GM12878 (cell line): ENCODE measurements at regions not wholly inside any gene's neighbourhood (a gene's known extent, or its start where the extent isn't known, plus 50 kb on each side); places are given as distances from the start of the nearest gene placed in this dataset.

Experiments used
- BCL3 ChIP-seq: IDR thresholded peaks from 2 replicates; pipeline ENCODE4 v1.6.1; 2011; ENCODE audit warnings: borderline replicate concordance, low read depth, mild to moderate bottlenecking, moderate library complexity, low read length; ENCODE audit not compliant: insufficient read depth, poor library complexity, severe bottlenecking
- BMI1 ChIP-seq: fragments of 450-650 bp; IDR thresholded peaks from 2 replicates; pipeline ENCODE4 v1.6.1; 2016; ENCODE audit warnings: mild to moderate bottlenecking, moderate library complexity, borderline replicate concordance
- CEBPB ChIP-seq, 2 experiments: fragments of 150-350 bp in 1 of 2; IDR thresholded peaks; 2 replicates each; pipeline ENCODE4 v1.6.1; 2012 to 2014; ENCODE audit warnings: low read depth in 2 of 2, low read length in 2 of 2, borderline replicate concordance in 1 of 2, inconsistent platforms in 1 of 2
- CHD1 ChIP-seq: IDR thresholded peaks from 2 replicates; pipeline ENCODE4 v1.6.1; 2012; ENCODE audit warnings: low read depth, low read length, improper control_type of control experiment
- EZH2 ChIP-seq: IDR thresholded peaks from 2 replicates; pipeline ENCODE4 v1.6.1; 2012; ENCODE audit warnings: low read depth, mild to moderate bottlenecking, control low read depth, inconsistent platforms, low read length, borderline replicate concordance; ENCODE audit not compliant: control insufficient read depth
- FOXK2 ChIP-seq: fragments of 450-650 bp; IDR thresholded peaks from 2 replicates; pipeline ENCODE4 v1.6.1; 2017; ENCODE audit warnings: mild to moderate bottlenecking, moderate library complexity
- GABPA ChIP-seq: IDR thresholded peaks from 2 replicates; pipeline ENCODE4 v1.6.1; 2014; ENCODE audit warnings: antibody characterized with exemption, low read depth, mild to moderate bottlenecking, inconsistent platforms
- IKZF1 ChIP-seq: fragments of 450-650 bp; conservative IDR thresholded peaks from 2 replicates; pipeline ENCODE4 v1.6.1; 2017; ENCODE audit warnings: antibody characterized with exemption, mild to moderate bottlenecking
- NR2F1 ChIP-seq: fragments of 450-650 bp; conservative IDR thresholded peaks from 2 replicates; pipeline ENCODE4 v1.6.1; 2017; ENCODE audit warnings: mild to moderate bottlenecking
- RB1 ChIP-seq: fragments of 450-650 bp; formaldehyde crosslinking; IDR thresholded peaks from 2 replicates; pipeline ENCODE4 v1.6.1; 2017; ENCODE audit warnings: mild to moderate bottlenecking, borderline replicate concordance
- RUNX3 ChIP-seq: IDR thresholded peaks from 2 replicates; pipeline ENCODE4 v1.6.1; 2012; ENCODE audit warnings: low read length, inconsistent platforms
- SMAD5 ChIP-seq: IDR thresholded peaks from 2 replicates; pipeline ENCODE4 v1.6.1; 2016; ENCODE audit warnings: antibody characterized with exemption, low read depth
- SMC3 ChIP-seq: IDR thresholded peaks from 2 replicates; pipeline ENCODE4 v1.6.1; 2011; ENCODE audit warnings: low read length, improper control_type of control experiment, borderline replicate concordance
- SUZ12 ChIP-seq: fragments of 200-600 bp; sonication (generic); IDR thresholded peaks from one replicate; pipeline ENCODE4 v1.6.1; 2018; ENCODE audit warnings: antibody characterized with exemption, mild to moderate bottlenecking; ENCODE audit not compliant: unreplicated experiment
- ZNF384 ChIP-seq: IDR thresholded peaks from 2 replicates; pipeline ENCODE4 v1.6.1; 2012; ENCODE audit warnings: low read depth, mild to moderate bottlenecking, low read length, improper control_type of control experiment, borderline replicate concordance
- ZNF687 ChIP-seq: fragments of 450-650 bp; IDR thresholded peaks from 2 replicates; pipeline ENCODE4 v1.6.1; 2017; ENCODE audit warnings: mild to moderate bottlenecking, moderate library complexity

- TF ChIP-seq SMC3 (no peak), SUZ12 (no peak), EZH2 (no peak), RB1 (no peak), SMAD5 (no peak), GABPA (no peak), CEBPB (IDR thresholded peaks at IDR 0.05; ENCODE audit: borderline replicate concordance in 1 of 2, low read depth in 2 of 2, low read length in 2 of 2) (no peak), NR2F1 (peak; percentile 37; the same call in 1 of the 2 replicates), IKZF1 (peak; percentile 33; the same call in 1 of the 2 replicates), RUNX3 (0 out of 2 replicates have a peak, but pooled peaks have one; percentile 27), BMI1 (no peak), FOXK2 (no peak), ZNF384 (no peak), BCL3 (no peak), ZNF687 (no peak), CHD1 (no peak)
These were observed 107.5 kb downstream of the ZNF281 start (continued) for GRCh38 chr1:200302192-200302920.
